NCI-H1436 (cell line): ENCODE measurements at regions not wholly inside any gene's neighbourhood (a gene's known extent, or its start where the extent isn't known, plus 50 kb on each side); places are given as distances from the start of the nearest gene placed in this dataset.

ENCODE experiments used
- DNase-seq: peaks from one replicate; lab custom pipeline; 2025; lab: John Stamatoyannopoulos, UW

DNA sequence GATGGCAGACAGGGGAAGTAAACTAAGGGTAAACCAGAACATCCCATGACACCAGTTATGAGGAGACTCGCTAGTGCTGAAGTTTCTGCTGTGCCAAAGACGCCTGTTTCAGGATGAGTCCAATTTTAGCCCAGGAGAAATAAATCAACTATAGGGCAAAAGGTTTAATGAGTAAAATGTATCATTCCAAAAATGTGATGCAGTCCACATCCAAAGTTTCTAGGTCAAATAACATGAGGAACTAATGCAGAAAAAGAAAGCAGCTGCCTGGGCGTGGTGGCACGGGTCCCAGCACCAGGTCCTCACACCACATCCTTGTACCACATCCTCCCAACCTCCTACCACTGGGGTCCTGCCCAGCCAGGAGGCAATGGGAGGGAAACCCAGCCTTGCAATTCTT lies 126.9 kb upstream of the CTAGE1 start:
- no peak for DNase-seq

DNA sequence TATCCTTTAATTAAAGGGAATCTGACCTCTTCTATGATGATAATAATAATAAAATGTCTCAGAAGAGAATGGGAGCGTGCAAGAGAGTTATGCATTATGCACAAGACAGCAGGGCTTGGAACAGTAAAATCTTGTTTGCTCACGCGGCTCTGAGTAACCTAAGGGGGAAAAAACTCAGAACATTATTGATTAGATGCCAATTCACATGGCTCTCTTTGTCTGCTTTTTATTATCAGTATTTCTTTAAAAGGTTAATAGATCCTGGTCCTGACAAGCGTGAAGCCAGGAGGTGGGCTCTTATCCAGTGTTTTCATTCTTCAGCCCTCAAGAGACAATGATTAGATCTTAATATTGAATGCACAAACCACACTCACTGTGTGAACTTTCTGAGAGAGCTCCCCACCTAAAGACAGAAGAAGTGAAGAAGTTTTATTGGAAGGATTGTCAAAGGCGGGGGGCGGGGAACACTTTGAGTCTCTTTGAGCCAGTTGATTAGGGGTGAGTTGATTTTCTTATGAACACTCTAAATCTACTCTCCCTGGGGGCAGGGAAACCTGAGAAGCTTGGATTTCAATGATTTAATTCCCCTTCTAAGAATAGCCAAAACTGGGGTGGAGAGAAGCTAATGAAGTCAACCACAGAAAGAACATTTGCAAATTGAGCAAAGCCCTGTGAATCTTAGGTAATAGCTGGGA lies 127.5 kb upstream of the CTAGE1 start:
- no peak for DNase-seq

DNA sequence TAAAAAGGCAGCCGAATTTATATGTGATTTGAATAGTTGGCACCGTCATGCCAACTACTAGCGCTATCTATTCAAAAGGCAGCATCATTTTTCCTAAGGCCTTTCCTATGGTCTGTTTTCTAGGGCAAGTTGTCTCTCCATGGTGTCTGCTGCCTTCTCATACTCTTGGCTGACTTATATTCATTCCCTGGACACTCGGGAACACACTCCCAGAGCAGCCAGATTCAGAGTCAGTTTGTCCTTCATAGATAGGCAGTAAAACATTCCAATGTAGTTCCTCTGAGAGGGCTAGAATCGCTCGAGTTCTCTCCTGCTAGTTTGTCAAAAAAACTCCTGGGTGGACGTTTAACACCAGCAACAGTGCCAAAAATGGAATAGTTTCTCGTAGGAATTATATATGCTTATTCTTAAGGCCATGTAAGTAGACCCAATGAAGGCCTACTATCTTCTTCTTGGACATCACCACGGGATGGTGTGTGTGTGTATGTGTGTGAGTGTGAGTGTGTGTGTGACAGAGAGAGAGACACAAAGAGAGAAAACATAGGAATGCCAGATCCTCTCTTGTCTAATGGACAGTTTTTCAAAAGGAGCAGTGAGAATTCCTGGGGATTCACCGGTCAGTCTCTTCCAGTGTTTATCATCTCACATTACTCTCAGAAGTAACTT lies 129.3 kb upstream of the CTAGE1 start:
- no peak for DNase-seq

DNA sequence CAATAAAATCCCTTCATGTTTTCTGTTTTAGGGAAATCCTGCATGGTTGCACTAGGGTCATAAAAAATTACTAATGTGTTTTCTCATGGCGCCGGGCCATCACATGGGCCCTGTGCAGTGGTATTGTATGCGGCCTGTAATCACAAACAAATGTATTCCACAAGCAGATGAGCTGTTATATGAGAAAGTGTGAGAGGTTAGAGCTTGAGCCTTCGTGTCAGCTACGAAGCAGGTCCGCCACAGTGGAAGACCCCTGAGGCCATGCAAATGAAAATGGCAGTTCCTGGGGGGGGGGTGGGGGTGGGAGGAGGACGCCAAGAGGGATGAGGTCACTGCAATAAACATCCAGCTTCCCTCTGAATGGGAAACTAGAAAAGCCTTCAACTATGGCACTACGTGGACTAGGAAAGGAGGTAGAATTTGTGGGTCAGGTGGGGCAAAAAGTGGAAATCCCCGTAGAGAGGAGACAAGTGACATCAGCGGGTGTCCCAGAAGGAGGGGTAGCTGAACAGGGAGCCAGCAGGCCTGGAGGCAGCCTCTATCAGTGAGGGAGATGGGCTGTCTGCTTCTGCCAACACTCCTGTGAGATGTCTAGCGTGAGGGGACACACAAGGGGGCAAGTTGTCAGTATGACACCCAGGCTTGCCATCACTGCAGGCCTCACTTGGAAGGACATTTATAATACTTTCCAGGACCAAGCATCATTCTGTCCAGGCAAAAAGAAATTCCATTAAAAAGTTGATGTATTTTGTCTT lies 130.3 kb upstream of the CTAGE1 start:
- DNase-seq = no peak

DNA sequence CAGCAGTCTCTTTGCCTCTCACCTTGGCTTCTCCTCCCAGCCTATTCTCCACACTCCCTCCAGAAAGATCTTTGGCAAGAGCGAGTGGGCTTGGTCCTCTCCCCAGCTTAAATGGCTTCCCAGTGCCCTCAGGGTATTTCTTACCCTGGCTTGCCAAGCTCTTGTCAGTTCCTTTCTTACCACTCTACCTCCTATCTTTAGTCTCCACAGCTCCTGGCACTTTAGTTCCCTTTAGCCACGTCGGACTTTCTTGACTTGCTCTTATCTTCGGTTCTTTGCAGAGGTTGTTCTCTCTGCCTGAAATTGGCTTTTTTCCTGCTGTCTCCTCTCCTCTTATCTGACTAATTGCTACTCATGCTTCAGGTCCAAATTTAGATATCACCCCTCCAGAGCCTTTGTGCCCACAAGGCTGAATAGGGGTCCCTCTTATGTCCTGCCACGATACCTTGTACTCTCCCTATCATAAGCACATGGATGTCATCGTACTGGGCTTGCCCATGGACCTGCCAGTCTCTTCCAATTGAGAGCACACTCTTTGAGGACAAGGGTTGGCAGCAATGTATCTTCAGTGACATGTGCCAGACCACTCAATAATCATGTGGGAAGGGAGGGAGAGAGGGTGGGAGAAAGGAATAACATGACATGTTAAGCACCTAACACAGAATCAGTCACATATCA lies 131.7 kb upstream of the CTAGE1 start:
- no peak for DNase-seq

DNA sequence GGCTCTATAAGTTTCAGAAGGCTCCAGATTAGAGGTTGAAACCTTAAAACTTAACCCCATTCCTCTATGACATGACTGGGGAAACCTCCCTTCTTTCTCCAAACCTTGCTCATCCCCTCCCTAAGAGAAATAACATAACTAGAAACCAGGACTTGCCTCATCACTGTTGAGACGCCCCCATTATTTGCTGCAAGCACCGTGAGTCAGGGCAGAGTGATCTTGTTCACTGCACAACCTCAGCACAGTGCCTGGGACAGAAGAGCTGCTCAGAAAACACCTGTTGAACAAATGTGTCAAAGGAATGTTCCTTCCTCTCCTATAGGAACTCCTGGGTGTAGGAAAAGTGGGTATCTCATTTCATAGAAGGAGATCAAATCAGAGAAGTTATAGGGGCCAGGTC lies 132.7 kb upstream of the CTAGE1 start:
- DNase-seq = no peak

DNA sequence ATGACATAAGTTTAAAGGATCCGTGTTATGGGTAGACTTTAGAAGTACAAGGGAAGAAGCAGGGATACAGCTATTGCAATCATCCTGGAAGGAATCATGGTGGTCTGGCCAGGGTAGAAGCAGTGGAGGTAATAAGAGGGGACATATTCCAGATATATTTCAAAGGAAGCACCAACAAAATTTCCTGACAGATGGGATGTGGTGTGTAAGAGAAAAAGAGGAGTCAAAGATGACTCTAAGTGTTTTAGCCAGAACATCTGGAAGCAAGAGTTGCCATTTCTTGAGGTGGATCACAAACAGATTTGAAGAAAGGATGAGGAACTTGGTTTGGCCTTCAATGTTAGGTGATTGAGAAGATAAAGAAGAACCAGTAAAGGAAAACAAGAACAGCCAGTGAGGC lies 133.1 kb upstream of the CTAGE1 start:
- DNase-seq = no peak

DNA sequence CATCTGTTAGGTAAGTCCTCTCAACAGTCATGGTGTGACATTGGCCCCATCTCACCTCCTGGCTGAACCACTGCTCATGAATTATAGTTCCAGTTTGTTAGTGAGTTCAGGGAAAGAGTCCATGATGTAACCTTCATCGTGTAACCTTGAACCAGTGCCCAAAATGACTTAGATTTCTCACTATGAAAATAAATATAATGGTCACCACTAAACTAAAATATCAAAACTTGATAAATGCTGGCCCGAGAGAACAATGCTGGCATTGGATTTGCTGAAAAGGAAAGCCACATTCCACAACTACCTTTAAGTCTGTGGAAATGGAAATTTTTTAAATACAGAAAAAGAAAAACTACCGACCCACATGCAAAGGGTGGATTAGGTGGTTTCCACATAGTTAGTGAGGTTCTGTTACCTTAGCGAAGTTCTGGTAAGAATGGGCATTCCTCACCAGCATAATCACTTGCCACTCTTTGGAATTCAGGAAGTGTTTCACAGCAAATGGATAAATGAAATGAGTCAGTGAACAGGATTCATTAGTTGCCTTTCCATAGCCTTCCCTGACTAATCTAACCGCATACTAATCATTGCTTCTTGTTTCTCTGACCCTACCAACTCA lies 133.9 kb upstream of the CTAGE1 start:
- no peak for DNase-seq

DNA sequence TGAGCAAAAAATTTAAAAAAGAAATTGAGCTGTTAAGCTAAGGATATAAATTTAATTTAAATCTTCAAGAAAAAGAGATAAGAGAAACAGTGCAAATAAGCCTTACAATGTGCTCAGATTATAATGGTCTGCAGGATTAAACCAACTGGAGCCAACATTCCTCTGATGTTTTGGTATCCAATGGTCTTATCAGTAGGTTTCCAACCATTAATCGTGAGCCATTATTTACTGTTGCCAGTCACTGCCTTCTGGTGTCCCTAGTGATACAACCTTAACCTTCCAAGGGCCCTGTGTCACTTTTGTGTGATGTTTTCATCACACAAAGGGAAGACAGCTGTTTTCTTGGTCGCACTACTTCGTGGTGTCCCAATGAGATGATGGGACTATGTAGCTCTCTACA lies 134.5 kb upstream of the CTAGE1 start:
- DNase-seq = no peak

DNA sequence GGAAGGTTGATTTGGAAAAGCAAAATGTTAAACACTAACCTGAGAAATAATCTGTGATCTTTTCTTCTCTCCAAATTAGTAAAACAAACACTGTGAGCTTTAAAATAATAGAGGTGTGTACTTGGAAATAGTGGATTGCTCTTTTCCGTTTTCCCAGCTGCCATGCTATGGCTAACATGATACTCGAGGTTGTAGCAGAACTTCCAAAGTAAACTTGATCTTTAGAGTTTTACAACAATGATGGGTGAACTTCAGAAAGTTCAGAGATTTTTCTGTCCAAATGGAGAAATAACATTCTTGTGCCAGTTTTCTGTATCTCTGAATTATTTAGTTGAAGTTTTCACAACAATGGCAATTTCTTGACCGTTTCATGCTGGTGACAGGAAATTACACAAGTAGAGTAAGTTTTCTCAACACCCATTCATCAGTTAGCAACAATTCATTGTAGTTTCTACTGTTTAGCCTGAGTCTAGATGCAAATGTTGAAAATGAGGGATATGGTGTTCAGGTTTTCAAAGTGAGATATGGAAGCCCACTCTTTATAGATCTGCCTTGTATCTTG lies 135.3 kb upstream of the CTAGE1 start:
- no peak for DNase-seq

DNA sequence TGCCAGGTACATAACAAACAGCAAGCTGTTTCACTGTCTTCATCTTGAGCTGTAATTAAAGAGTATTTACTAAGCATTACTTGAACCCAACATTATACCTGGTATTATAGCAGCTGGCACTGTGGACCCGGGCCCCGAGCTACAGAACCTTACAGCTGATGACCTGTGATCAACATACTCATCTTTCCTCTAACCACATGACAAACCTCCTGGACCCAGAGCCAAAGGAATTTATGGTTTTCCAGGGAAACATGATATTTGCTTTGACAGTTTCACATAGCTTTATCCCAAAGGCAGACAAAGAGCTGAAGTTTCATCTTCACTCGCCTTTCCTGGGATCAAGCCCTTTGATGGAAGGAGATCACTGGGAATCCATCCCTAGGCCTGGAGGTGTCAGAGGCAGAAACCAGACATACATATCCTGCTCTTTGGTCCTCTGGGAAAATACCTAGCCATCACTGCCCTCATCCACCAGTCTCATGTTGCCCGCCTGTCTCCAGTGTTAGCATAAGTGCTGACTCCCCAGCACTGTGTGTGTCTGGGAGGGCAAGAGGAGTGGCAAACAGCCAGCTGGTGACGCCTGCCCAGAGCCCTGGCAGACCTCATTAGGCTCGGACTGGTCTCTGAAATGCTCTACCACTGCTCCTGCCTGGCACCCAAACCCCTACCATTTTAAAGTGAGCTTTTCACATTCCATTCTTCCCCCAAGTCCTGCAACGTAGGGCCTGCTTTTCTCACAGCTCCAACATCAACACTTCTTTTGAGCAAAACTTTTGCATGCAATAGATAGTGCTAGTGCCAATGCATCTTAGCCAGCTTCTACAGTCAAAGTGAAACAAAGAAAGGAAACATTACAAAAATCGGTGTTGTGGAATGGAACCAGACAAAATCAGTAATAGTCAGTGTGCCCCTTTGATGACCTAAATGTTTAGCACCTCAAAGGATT lies 138.8 kb upstream of the CTAGE1 start:
- no peak for DNase-seq

DNA sequence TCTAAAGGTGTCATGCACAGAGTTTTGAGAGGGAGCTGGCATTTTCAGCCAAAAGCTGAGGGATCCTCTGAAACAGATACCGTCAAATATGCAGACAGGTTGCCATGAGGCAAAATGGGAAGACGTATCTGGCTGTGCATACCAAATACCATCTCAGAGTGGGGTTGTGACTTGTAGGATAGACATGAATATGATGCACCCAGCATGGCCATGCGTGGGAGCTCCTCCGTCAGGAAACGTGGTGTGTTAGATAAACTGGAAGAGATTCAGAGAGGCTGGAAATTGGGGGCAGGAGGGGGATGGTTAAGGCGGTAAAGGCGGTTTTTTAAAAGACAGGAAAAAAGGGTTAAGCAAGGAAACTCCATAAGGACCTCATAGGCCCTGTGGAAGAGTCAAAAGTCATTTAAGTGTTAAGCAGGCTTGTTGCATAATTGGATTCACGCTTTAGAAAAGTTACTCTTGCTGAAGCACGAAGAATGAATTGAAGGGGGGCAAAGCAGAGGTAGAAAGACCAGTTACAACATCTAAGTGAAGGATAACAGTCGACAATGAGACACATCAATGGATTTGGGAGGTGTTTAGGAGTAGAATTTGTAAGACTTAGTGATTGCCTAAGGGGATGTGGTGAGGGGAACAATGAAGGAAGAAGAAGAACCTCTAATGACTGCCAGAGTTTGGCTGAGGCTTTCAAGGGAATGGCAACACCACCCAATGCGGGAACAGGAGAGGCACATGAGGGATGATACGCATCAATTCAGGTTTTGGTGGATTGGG lies 139.6 kb upstream of the CTAGE1 start:
- no peak for DNase-seq

DNA sequence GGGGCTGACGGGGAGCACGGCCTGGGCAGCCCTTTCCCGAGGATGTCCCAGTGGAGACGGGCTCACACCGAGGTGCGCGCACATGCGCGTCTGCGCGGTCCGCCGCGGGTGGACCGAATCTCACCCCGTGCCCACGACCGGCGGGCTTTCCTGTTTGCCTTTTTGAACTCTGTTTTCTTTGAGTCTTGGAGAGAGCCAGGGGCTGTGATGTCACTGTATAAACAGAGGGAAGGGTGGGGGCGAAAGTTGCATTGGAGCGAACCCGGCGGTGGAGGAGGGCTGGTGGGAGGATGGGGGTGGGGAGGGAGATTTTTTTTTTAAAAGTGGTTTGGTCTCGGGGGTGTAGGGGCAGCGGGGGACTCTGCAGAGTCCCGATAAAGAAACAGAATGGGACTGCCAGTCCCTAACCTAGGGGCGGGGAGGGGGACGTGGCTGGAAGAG lies 141.2 kb upstream of the CTAGE1 start:
- no peak for DNase-seq

DNA sequence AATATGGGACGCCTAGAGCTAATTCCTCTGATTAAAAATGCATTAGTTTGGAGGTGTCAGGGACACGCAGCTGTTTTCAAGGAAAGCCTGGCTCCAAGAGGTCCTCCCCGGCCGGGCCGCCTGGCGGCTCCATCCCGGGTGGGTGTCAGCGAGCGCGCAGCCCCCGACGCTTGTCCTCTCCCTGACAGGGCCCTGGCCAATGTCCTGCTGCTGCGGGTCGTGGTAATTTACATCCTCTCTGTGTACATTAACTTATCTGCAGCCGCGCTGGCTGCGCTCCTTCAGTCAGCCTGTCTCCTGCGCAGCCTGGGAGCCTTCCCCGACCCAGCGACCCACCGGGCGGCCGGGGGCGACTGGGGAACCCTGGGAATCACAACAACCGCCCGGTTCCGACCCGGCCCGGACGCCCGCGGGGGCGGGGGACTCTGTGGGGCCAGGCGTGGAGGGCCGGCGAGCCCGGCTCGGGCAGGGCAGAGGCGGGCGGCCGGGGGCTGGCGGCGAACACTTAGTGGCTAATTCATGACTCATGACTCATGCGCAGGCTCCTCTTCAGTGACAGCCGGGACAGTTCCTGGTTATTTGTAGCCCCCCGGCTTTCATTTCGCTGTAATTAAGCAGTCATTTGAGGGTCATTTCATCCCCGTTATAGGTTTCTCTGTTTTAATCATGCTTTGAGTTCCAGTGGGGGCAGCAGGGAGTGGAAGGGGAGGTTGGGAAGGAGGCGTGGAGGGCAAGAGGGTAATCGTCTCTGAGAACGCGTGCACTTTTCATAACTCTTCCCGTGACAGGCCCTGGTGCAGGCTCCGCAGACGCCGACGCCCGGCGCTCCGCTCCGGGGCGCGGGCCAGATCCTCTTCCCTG lies 141.9 kb upstream of the CTAGE1 start:
- DNase-seq = no peak

DNA sequence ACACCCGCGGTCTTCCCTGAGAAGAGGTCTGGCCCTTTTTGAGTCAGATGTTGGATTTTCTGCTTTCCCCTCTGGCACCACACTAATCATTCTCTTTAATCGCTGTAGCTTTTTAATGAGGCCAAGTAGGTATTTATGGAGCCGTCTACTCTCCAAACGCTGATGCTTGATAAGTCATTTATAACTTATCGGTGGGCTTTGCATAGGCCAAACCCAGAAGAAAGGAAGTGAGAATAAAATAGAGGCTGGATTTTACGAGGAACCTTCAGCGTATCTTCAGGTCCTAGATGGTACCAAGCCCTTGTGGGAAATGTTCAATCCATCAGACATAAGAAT lies 142.5 kb upstream of the CTAGE1 start:
- DNase-seq = no peak

DNA sequence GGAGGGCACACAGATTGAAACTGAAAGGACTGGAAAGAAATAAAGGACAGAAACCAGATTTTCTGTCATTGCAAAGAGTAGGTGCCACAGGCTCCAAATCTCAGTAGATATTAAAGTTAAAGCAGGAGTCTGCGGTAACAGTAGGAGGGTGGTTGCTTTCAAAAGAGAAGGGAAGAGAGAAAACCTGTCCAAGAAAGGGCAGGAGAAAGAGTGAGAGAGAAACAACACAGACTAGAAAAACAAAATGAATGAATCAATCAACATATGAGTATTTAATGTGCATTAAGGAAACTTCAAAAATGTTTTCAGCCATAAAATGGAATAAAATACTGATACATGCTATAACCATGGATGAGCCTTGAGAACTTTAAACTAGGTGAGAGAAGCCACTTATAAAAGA lies 143.1 kb upstream of the CTAGE1 start:
- no peak for DNase-seq

DNA sequence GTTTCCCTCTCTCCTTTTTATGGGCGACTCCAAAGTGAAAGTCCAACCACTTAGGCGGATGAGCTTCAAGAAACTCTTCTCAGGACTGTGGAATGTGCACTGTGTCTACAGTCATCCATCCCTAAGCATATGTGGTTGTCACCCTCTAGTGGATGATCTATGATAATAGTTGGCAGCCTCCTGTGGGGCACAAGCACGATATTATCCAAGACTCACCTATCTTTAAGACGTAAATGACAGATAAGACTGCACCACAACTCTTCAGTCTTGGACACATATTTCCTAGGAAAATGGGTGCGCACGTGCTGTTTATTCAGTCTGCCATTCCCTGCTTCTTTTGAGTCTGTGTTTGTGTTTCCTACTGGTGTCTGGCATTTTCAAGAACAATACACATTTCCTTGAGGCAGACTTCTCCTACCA lies 145.5 kb upstream of the CTAGE1 start:
- DNase-seq = peak; percentile 11

DNA sequence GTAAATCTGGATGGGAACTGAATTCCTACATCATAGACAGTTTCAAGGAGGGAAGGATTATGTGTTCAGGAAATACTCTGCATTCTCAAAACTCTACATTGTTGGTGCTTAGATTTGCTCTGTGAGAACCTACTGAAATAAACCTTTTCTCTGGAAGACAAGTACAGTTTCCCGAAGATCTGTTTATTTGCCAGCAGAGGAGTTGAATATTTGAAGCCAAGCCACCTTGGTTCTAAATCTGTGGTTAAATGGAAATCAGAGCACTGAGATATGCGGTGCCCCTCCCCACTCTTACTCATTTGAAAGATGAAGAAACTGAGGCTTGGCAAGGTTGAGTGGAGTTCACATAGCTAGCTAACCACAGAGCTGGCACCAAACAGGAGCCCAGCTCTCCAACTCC lies 146.3 kb upstream of the CTAGE1 start:
- DNase-seq = no peak
